ENCODE measurements at regions not wholly inside any gene's neighbourhood (a gene's known extent, or its start where the extent isn't known, plus 50 kb on each side); places are given as distances from the start of the nearest gene placed in this dataset.

- TF ChIP-seq CTCF (IDR thresholded peaks at IDR 0.05; ENCODE audit: insufficient read depth, low read depth, low read length, missing control alignments) = no peak
- no peak overlapping the region for H3K4me3 ChIP-seq (ENCODE audit: low read length)
- DNase-seq (ENCODE audit: low read depth) = no peak
These were observed 239.0 kb downstream of the OSR1 start for GRCh38 chr2:19119326-19120001.

- no peak for TF ChIP-seq CTCF (IDR thresholded peaks at IDR 0.05; ENCODE audit: insufficient read depth, low read depth, low read length, missing control alignments)
- H3K4me3 ChIP-seq (ENCODE audit: low read length) = no peak overlapping the region
- no peak for DNase-seq (ENCODE audit: low read depth)
These were observed 241.5 kb downstream of the OSR1 start for GRCh38 chr2:19116918-19117317.

GRCh38 chr2:19114754-19115231 is 243.6 kb downstream of the OSR1 start:
- H3K4me3 ChIP-seq (ENCODE audit: low read length) = no peak overlapping the region
- no peak for TF ChIP-seq CTCF (IDR thresholded peaks at IDR 0.05; ENCODE audit: insufficient read depth, low read depth, low read length, missing control alignments)
- peak; percentile 49 for DNase-seq (ENCODE audit: low read depth)

GRCh38 chr2:19114126-19114525 is 244.3 kb downstream of the OSR1 start:
- no peak for TF ChIP-seq CTCF (IDR thresholded peaks at IDR 0.05; ENCODE audit: insufficient read depth, low read depth, low read length, missing control alignments)
- no peak for DNase-seq (ENCODE audit: low read depth)

GRCh38 chr2:19111354-19111753 is 247.1 kb downstream of the OSR1 start:
- H3K4me3 ChIP-seq (ENCODE audit: low read length) = no peak overlapping the region
- no peak for TF ChIP-seq CTCF (IDR thresholded peaks at IDR 0.05; ENCODE audit: insufficient read depth, low read depth, low read length, missing control alignments)
- peak; percentile 33 for DNase-seq (ENCODE audit: low read depth)

More at GRCh38 chr2:19114126-19114525, 244.3 kb downstream of the OSR1 start:
- no peak overlapping the region for H3K4me3 ChIP-seq (ENCODE audit: low read length)

GRCh38 chr2:19109518-19109917 is 248.9 kb downstream of the OSR1 start:
- DNase-seq (ENCODE audit: low read depth) = no peak
- no peak overlapping the region for H3K4me3 ChIP-seq (ENCODE audit: low read length)
- TF ChIP-seq CTCF (IDR thresholded peaks at IDR 0.05; ENCODE audit: insufficient read depth, low read depth, low read length, missing control alignments) = no peak

GRCh38 chr2:19106376-19106775 is 252.0 kb downstream of the OSR1 start:
- no peak for TF ChIP-seq CTCF (IDR thresholded peaks at IDR 0.05; ENCODE audit: insufficient read depth, low read depth, low read length, missing control alignments)
- no peak overlapping the region for H3K4me3 ChIP-seq (ENCODE audit: low read length)
- DNase-seq (ENCODE audit: low read depth) = no peak
